ENCODE measurements at regions not wholly inside any gene's neighbourhood (a gene's known extent, or its start where the extent isn't known, plus 50 kb on each side); places are given as distances from the start of the nearest gene placed in this dataset.

DNA sequence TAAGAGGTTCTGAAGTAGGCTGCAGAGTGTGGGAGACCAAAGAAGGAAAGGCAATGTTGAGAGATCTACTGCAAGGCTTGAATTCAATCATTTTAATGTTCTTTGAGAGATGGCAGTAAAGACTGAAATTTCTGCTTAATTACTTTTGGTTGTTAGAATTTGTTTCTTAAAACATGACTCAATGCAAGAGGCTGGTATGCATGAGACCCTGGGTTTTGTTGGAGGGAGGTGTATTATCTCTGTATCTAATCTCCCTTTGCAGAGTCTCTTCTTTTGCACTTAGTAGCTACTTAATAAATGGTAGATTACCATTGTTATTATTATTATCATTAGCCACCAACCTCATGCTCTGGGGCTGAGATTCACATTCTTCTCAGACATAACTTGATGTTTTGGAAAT lies 87.4 kb upstream of the DRD2 start:
- Histone ChIP-seq H3K4me2 (ENCODE audit: extremely low read depth, insufficient read depth, low read length) (no peak overlapping the region), H3K36me3 (ENCODE audit: control insufficient read depth, insufficient read depth, low read length) (no peaks in the 10 kb centered on the region), H3K4me1 (ENCODE audit: control insufficient read depth, extremely low read depth, insufficient read depth, low read length) (no peaks in the 10 kb centered on the region), H3K9ac (ENCODE audit: insufficient read depth, low read length) (no peak overlapping the region), H2AFZ (ENCODE audit: low read length) (no peak overlapping the region), H3K9me3 (ENCODE audit: control insufficient read depth, insufficient read depth, low read depth, low read length) (no peaks in the 10 kb centered on the region), H3K79me2 (ENCODE audit: control insufficient read depth, insufficient read depth, low read length) (no peaks in the 10 kb centered on the region), H3K27me3 (ENCODE audit: control insufficient read depth, insufficient read depth, low read length) (peaks cover 5% of the 10 kb centered on the region), H4K20me1 (ENCODE audit: control insufficient read depth, extremely low read depth, insufficient read depth, low read length) (no peaks in the 10 kb centered on the region), H3K27ac (ENCODE audit: insufficient read depth, low read length) (no peak overlapping the region), H3K4me3 (replicated peaks in 1 of 4; ENCODE audit: control extremely low read depth in 1 of 4, insufficient read depth in 1 of 4, low read depth in 3 of 4, low read length in 4 of 4) (no peak overlapping the region)
- DNase-seq (ENCODE audit: low read depth in 2 of 2) = no peak
- TF ChIP-seq CTCF (conservative IDR thresholded peaks at IDR 0.05 in 1 of 2, IDR thresholded peaks at IDR 0.05 in 1 of 2; ENCODE audit: low read depth in 1 of 2, low read length in 2 of 2) (no peak), EZH2 (IDR thresholded peaks at IDR 0.05; ENCODE audit: low read length, missing control alignments) (no peak)

DNA sequence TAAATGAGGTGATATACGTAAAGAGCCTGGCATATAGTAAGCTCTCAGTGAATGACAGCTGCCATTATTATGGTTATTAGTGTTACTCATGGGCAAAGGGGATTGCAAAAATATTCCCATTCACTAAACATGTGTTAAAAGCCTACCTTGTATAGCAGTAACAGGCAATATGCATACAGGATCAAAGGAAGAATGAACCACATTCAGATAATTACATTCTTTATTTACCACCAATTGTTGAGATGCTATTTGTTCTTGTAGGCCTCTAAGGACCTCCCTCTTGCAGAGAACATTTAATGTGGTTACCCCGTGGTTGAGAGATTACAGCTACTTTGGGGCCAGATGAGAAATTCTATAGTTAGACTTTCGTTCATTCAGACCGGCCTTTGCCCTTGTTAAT lies 82.7 kb upstream of the DRD2 start:
- Histone ChIP-seq H3K4me1 (ENCODE audit: control insufficient read depth, extremely low read depth, insufficient read depth, low read length) (no peaks in the 10 kb centered on the region), H3K4me2 (ENCODE audit: extremely low read depth, insufficient read depth, low read length) (no peak overlapping the region), H3K9ac (ENCODE audit: insufficient read depth, low read length) (no peak overlapping the region), H3K27me3 (ENCODE audit: control insufficient read depth, insufficient read depth, low read length) (no peaks in the 10 kb centered on the region), H3K36me3 (ENCODE audit: control insufficient read depth, insufficient read depth, low read length) (no peaks in the 10 kb centered on the region), H3K27ac (ENCODE audit: insufficient read depth, low read length) (no peak overlapping the region), H3K4me3 (replicated peaks in 1 of 4; ENCODE audit: control extremely low read depth in 1 of 4, insufficient read depth in 1 of 4, low read depth in 3 of 4, low read length in 4 of 4) (no peak overlapping the region), H3K9me3 (ENCODE audit: control insufficient read depth, insufficient read depth, low read depth, low read length) (no peaks in the 10 kb centered on the region), H2AFZ (ENCODE audit: low read length) (no peak overlapping the region), H3K79me2 (ENCODE audit: control insufficient read depth, insufficient read depth, low read length) (no peaks in the 10 kb centered on the region), H4K20me1 (ENCODE audit: control insufficient read depth, extremely low read depth, insufficient read depth, low read length) (no peaks in the 10 kb centered on the region)
- no peak for TF ChIP-seq CTCF (conservative IDR thresholded peaks at IDR 0.05 in 1 of 2, IDR thresholded peaks at IDR 0.05 in 1 of 2; ENCODE audit: low read depth in 1 of 2, low read length in 2 of 2)
- DNase-seq (ENCODE audit: low read depth in 2 of 2) = no peak

GRCh38 chr11:113556036-113556435 lies 80.8 kb upstream of the DRD2 start:
- H3K79me2 ChIP-seq (ENCODE audit: control insufficient read depth, insufficient read depth, low read length) = no peaks in the 10 kb centered on the region
- TF ChIP-seq EZH2 (IDR thresholded peaks at IDR 0.05; ENCODE audit: low read length, missing control alignments) (no peak), CTCF (conservative IDR thresholded peaks at IDR 0.05 in 1 of 2, IDR thresholded peaks at IDR 0.05 in 1 of 2; ENCODE audit: low read depth in 1 of 2, low read length in 2 of 2) (no peak)
- H3K27me3 ChIP-seq (ENCODE audit: control insufficient read depth, insufficient read depth, low read length) = no peaks in the 10 kb centered on the region
- DNase-seq (ENCODE audit: low read depth in 2 of 2) = no peak
- no peaks in the 10 kb centered on the region for H3K36me3 ChIP-seq (ENCODE audit: control insufficient read depth, insufficient read depth, low read length)
- no peak overlapping the region for H3K4me2 ChIP-seq (ENCODE audit: extremely low read depth, insufficient read depth, low read length)
- H3K4me1 ChIP-seq (ENCODE audit: control insufficient read depth, extremely low read depth, insufficient read depth, low read length) = no peaks in the 10 kb centered on the region
- H3K4me3 ChIP-seq (replicated peaks in 1 of 4; ENCODE audit: control extremely low read depth in 1 of 4, insufficient read depth in 1 of 4, low read depth in 3 of 4, low read length in 4 of 4) = no peak overlapping the region
- H3K27ac ChIP-seq (ENCODE audit: insufficient read depth, low read length) = no peak overlapping the region
- H3K9ac ChIP-seq (ENCODE audit: insufficient read depth, low read length) = no peak overlapping the region
- no peak overlapping the region for H2AFZ ChIP-seq (ENCODE audit: low read length)
- no peaks in the 10 kb centered on the region for H4K20me1 ChIP-seq (ENCODE audit: control insufficient read depth, extremely low read depth, insufficient read depth, low read length)
- no peaks in the 10 kb centered on the region for H3K9me3 ChIP-seq (ENCODE audit: control insufficient read depth, insufficient read depth, low read depth, low read length)

Measured in fibroblast of lung (primary cell).